Activated naive CD8-positive, alpha-beta T cell treated with anti-CD3 and anti-CD28 coated beads, Interleukin-2, amount 10 ng/mL, durations not matched to agents 7 days and 5 days (primary cell): ENCODE measurements at regions not wholly inside any gene's neighbourhood (a gene's known extent, or its start where the extent isn't known, plus 50 kb on each side); places are given as distances from the start of the nearest gene placed in this dataset.
"Not testable (repeated sequence)": the region's sequence is repeated elsewhere in the genome, so short reads cannot be mapped to it uniquely, and the experiment has no call there.

ENCODE experiments used
- ATAC-seq: fragments of 150-1000 bp; cut with Tn5 transposase; one replicate; pipeline ENCODE4 v1.10.0; 2021; ENCODE audit warnings: low read depth, moderate library complexity
- POLR2A ChIA-PET: fragments of 350-600 bp; sonication (Branson Sonifier 250); formaldehyde crosslinking; loops from one replicate; lab custom pipeline; 2021; ENCODE audit warnings: antibody characterized with exemption; lab: Charles Lee
- DNase-seq: peaks from one replicate; pipeline ENCODE4 v3.0.0; 2021
- H3K27ac Mint-ChIP-seq: one replicate; pipeline ENCODE4 v1.8.0; 2022; ENCODE audit warnings: mild to moderate bottlenecking, mixed read lengths
- H3K27me3 Mint-ChIP-seq: one replicate; pipeline ENCODE4 v1.8.0; 2022; ENCODE audit warnings: mild to moderate bottlenecking, moderate library complexity, mixed read lengths
- H3K36me3 Mint-ChIP-seq: one replicate; pipeline ENCODE4 v1.8.0; 2021; ENCODE audit warnings: mild to moderate bottlenecking, mixed read lengths
- H3K4me1 Mint-ChIP-seq: one replicate; pipeline ENCODE4 v1.8.0; 2021; ENCODE audit warnings: mixed read lengths
- H3K4me3 Mint-ChIP-seq: one replicate; pipeline ENCODE4 v1.8.0; 2022; ENCODE audit warnings: mild to moderate bottlenecking, moderate library complexity, mixed read lengths
- H3K9me3 Mint-ChIP-seq: one replicate; pipeline ENCODE4 v1.8.0; 2021; ENCODE audit warnings: mixed read lengths

GRCh38 chrX:77119706-77120105 lies 327.5 kb upstream of the FGF16 start:
- H3K27ac Mint-ChIP-seq, result no peak overlapping the region
- ATAC-seq (no peak), DNase-seq (no peak)
- H3K4me1 Mint-ChIP-seq, result no peaks in the 10 kb centered on the region
- H3K36me3 Mint-ChIP-seq, result no peaks in the 10 kb centered on the region
- H3K9me3 Mint-ChIP-seq, result peaks cover 3% of the 10 kb centered on the region
- H3K4me3 Mint-ChIP-seq, result no peak overlapping the region
- H3K27me3 Mint-ChIP-seq, result no peaks in the 10 kb centered on the region
- POLR2A ChIA-PET, result no interaction called here

GRCh38 chrX:77123917-77124316 lies 323.3 kb upstream of the FGF16 start:
- H3K4me3 Mint-ChIP-seq, H3K27ac Mint-ChIP-seq, DNase-seq, ATAC-seq, H3K9me3 Mint-ChIP-seq, POLR2A ChIA-PET, H3K4me1 Mint-ChIP-seq, H3K36me3 Mint-ChIP-seq, H3K27me3 Mint-ChIP-seq: not testable (repeated sequence)

- H3K27ac Mint-ChIP-seq, H3K36me3 Mint-ChIP-seq, H3K27me3 Mint-ChIP-seq, H3K4me3 Mint-ChIP-seq, DNase-seq, H3K9me3 Mint-ChIP-seq, H3K4me1 Mint-ChIP-seq, POLR2A ChIA-PET, ATAC-seq: not testable (repeated sequence)
Measured at GRCh38 chrX:77127571-77127970, 319.6 kb upstream of the FGF16 start.

- ATAC-seq, result no peak
- Mint-ChIP-seq H3K9me3 (peaks cover 4% of the 10 kb centered on the region), H3K4me3 (no peak overlapping the region), H3K36me3 (no peaks in the 10 kb centered on the region), H3K27me3 (no peaks in the 10 kb centered on the region), H3K4me1 (no peaks in the 10 kb centered on the region), H3K27ac (no peak overlapping the region)
- POLR2A ChIA-PET, result no interaction called here
- no peak for DNase-seq
Measured at GRCh38 chrX:77143907-77144306, 303.3 kb upstream of the FGF16 start.

GRCh38 chrX:77160301-77160700 lies 286.9 kb upstream of the FGF16 start:
- no peak for ATAC-seq

GRCh38 chrX:77162777-77163176 lies 284.4 kb upstream of the FGF16 start:
- no peak overlapping the region for H3K27ac Mint-ChIP-seq
- H3K27me3 Mint-ChIP-seq, result peaks cover 2% of the 10 kb centered on the region
- no peak overlapping the region for H3K4me3 Mint-ChIP-seq
- no peaks in the 10 kb centered on the region for H3K4me1 Mint-ChIP-seq
- H3K9me3 Mint-ChIP-seq, result peaks cover 1% of the 10 kb centered on the region
- ATAC-seq (no peak), DNase-seq (no peak)
- H3K36me3 Mint-ChIP-seq, result no peaks in the 10 kb centered on the region
- POLR2A ChIA-PET, result no interaction called here

More at GRCh38 chrX:77160301-77160700, 286.9 kb upstream of the FGF16 start:
- H3K9me3 Mint-ChIP-seq, result peaks cover 1% of the 10 kb centered on the region
- peak; percentile 31 for DNase-seq
- no peak overlapping the region for H3K4me3 Mint-ChIP-seq
- peaks cover 2% of the 10 kb centered on the region for H3K27me3 Mint-ChIP-seq
- H3K27ac Mint-ChIP-seq, result no peak overlapping the region
- H3K4me1 Mint-ChIP-seq, result no peaks in the 10 kb centered on the region
- POLR2A ChIA-PET, result no interaction called here
- no peaks in the 10 kb centered on the region for H3K36me3 Mint-ChIP-seq

GRCh38 chrX:77167993-77168392 lies 279.2 kb upstream of the FGF16 start:
- Mint-ChIP-seq H3K9me3 (no peaks in the 10 kb centered on the region), H3K4me1 (no peaks in the 10 kb centered on the region), H3K36me3 (no peaks in the 10 kb centered on the region), H3K27ac (no peak overlapping the region), H3K4me3 (no peak overlapping the region), H3K27me3 (peaks cover 2% of the 10 kb centered on the region)
- DNase-seq (no peak), ATAC-seq (no peak)
- POLR2A ChIA-PET, result no interaction called here

- POLR2A ChIA-PET, result no interaction called here
- Mint-ChIP-seq H3K36me3 (no peaks in the 10 kb centered on the region), H3K4me1 (no peaks in the 10 kb centered on the region)
Measured at GRCh38 chrX:77174680-77175519, 272.3 kb upstream of the FGF16 start.

GRCh38 chrX:77200663-77201062 lies 246.5 kb upstream of the FGF16 start:
- H3K9me3 Mint-ChIP-seq, result peaks cover 7% of the 10 kb centered on the region
- ATAC-seq (no peak), DNase-seq (no peak)
- POLR2A ChIA-PET, result no interaction called here
- H3K27ac Mint-ChIP-seq, result no peak overlapping the region
- no peak overlapping the region for H3K4me3 Mint-ChIP-seq
- no peaks in the 10 kb centered on the region for H3K4me1 Mint-ChIP-seq
- H3K27me3 Mint-ChIP-seq, result peaks cover 1% of the 10 kb centered on the region
- H3K36me3 Mint-ChIP-seq, result no peaks in the 10 kb centered on the region

More at GRCh38 chrX:77174680-77175519, 272.3 kb upstream of the FGF16 start:
- DNase-seq (no peak), ATAC-seq (no peak)
- no peak overlapping the region for H3K4me3 Mint-ChIP-seq
- H3K9me3 Mint-ChIP-seq, result peaks cover 1% of the 10 kb centered on the region
- no peak overlapping the region for H3K27ac Mint-ChIP-seq
- no peaks in the 10 kb centered on the region for H3K27me3 Mint-ChIP-seq

- ATAC-seq, result no peak
- peaks cover 2% of the 10 kb centered on the region for H3K27me3 Mint-ChIP-seq
- POLR2A ChIA-PET, result no interaction called here
Measured at GRCh38 chrX:77223046-77223445, 224.1 kb upstream of the FGF16 start.

GRCh38 chrX:77264490-77264889 lies 182.7 kb upstream of the FGF16 start:
- no peaks in the 10 kb centered on the region for H3K4me1 Mint-ChIP-seq
- ATAC-seq, result no peak
- POLR2A ChIA-PET, result no interaction called here

More at GRCh38 chrX:77223046-77223445, 224.1 kb upstream of the FGF16 start:
- DNase-seq, result no peak
- H3K36me3 Mint-ChIP-seq, result no peaks in the 10 kb centered on the region
- no peak overlapping the region for H3K4me3 Mint-ChIP-seq
- no peak overlapping the region for H3K27ac Mint-ChIP-seq
- H3K9me3 Mint-ChIP-seq, result peaks cover 1% of the 10 kb centered on the region
- no peaks in the 10 kb centered on the region for H3K4me1 Mint-ChIP-seq

GRCh38 chrX:77275392-77275791 lies 171.8 kb upstream of the FGF16 start:
- no peak for DNase-seq
- H3K27ac Mint-ChIP-seq, result no peak overlapping the region
- ATAC-seq, result no peak
- POLR2A ChIA-PET, result no interaction called here
- H3K9me3 Mint-ChIP-seq, result peaks cover 5% of the 10 kb centered on the region
- no peaks in the 10 kb centered on the region for H3K4me1 Mint-ChIP-seq
- H3K27me3 Mint-ChIP-seq, result peaks cover 1% of the 10 kb centered on the region
- no peak overlapping the region for H3K4me3 Mint-ChIP-seq
- H3K36me3 Mint-ChIP-seq, result no peaks in the 10 kb centered on the region

More at GRCh38 chrX:77264490-77264889, 182.7 kb upstream of the FGF16 start:
- Mint-ChIP-seq H3K27ac (no peak overlapping the region), H3K27me3 (no peaks in the 10 kb centered on the region), H3K36me3 (no peaks in the 10 kb centered on the region), H3K9me3 (peaks cover 4% of the 10 kb centered on the region), H3K4me3 (no peak overlapping the region)
- no peak for DNase-seq

- DNase-seq (no peak), ATAC-seq (no peak)
- Mint-ChIP-seq H3K27me3 (peaks cover 1% of the 10 kb centered on the region), H3K4me1 (no peaks in the 10 kb centered on the region), H3K9me3 (peaks cover 5% of the 10 kb centered on the region), H3K36me3 (no peaks in the 10 kb centered on the region), H3K4me3 (no peak overlapping the region), H3K27ac (no peak overlapping the region)
- POLR2A ChIA-PET, result no interaction called here
Measured at GRCh38 chrX:77276742-77277141, 170.4 kb upstream of the FGF16 start.

- Mint-ChIP-seq H3K4me3 (no peak overlapping the region), H3K27me3 (peaks cover 1% of the 10 kb centered on the region), H3K4me1 (no peaks in the 10 kb centered on the region), H3K9me3 (peaks cover 3% of the 10 kb centered on the region), H3K36me3 (no peaks in the 10 kb centered on the region), H3K27ac (no peak overlapping the region)
- ATAC-seq (no peak), DNase-seq (no peak)
- POLR2A ChIA-PET, result no interaction called here
Measured at GRCh38 chrX:77277911-77278310, 169.3 kb upstream of the FGF16 start.
